Stomach (tissue), 8 donors: ENCODE measurements at regions not wholly inside any gene's neighbourhood (a gene's known extent, or its start where the extent isn't known, plus 50 kb on each side); places are given as distances from the start of the nearest gene placed in this dataset.

Source experiments
- DNase-seq, 2 donors: peaks; one replicate each; pipeline versions ENCODE4 v3.0.0 to v3.0.0-alpha.2; 2013 to 2019
- H3K27ac ChIP-seq, 5 donors: fragments of 200-600 bp in 4 of 5; sonication (generic) in 4 of 5; one replicate each; pipeline ENCODE4 v1.5.1; 2013 to 2019; ENCODE audit warnings: mild to moderate bottlenecking in 1 of 5, moderate library complexity in 1 of 5
- H3K27me3 ChIP-seq, 3 donors: fragments of 200-600 bp; sonication (generic); one replicate each; pipeline ENCODE4 v1.5.1; 2017 to 2019; ENCODE audit warnings: mixed run types in 1 of 3
- H3K36me3 ChIP-seq, 4 donors: fragments of 200-600 bp; sonication (generic); 1 replicate in 3 of 4; 2 replicates in 1 of 4; pipeline ENCODE4 v1.5.1; 2016 to 2019
- H3K4me1 ChIP-seq, 4 donors: fragments of 200-600 bp; sonication (generic); one replicate each; pipeline ENCODE4 v1.5.1; 2016 to 2019
- H3K4me3 ChIP-seq, 4 donors: fragments of 200-600 bp; sonication (generic) in 3 of 4; one replicate each; pipeline ENCODE4 v1.5.1; 2016 to 2019; ENCODE audit warnings: mild to moderate bottlenecking in 1 of 4
- H3K9me3 ChIP-seq, 4 donors: fragments of 200-600 bp; sonication (generic); one replicate each; pipeline ENCODE4 v1.5.1; 2016 to 2019
- CTCF ChIP-seq, 7 experiments: fragments of 450-650 bp in 4 of 7; fragments of 200-600 bp in 3 of 7; sonication (generic) in 3 of 7; IDR thresholded peaks; one replicate each; pipeline ENCODE4 v1.5.1; 2016 to 2019; ENCODE audit warnings: antibody characterized with exemption in 7 of 7, control low read depth in 2 of 7, mild to moderate bottlenecking in 1 of 7
- EP300 ChIP-seq: sonication (generic); formaldehyde crosslinking; IDR thresholded peaks from one replicate; pipeline ENCODE4 v1.6.1; 2017; ENCODE audit warnings: antibody characterized with exemption
- POLR2A ChIP-seq, 4 donors: fragments of 450-650 bp; IDR thresholded peaks; one replicate each; pipeline ENCODE4 v1.6.1; 2016; ENCODE audit warnings: antibody characterized with exemption in 4 of 4, control low read depth in 2 of 4, mild to moderate bottlenecking in 1 of 4, moderate library complexity in 1 of 4
- POLR2AphosphoS5 ChIP-seq, 3 donors: sonication (generic); formaldehyde crosslinking; IDR thresholded peaks; one replicate each; pipeline ENCODE4 v1.6.1; 2016; ENCODE audit warnings: antibody characterized with exemption in 3 of 3
- WGBS, 5 donors: extraction: QIAGEN DNeasy Blood & Tissue Kit in 3 of 5; methylation state at CpG; one replicate each; pipeline versions ENCODE4 v1.1.5 to v1.1.7; 2013 to 2018; 5-methylcytosine and 5-hydroxymethylcytosine counted together
- intact Hi-C: fragments of 100-400 bp; cut with DNase I; formaldehyde crosslinking; loops from one replicate; pipeline ENCODE4 v1.15.1; 2023; ENCODE audit warnings: low total_unique reads
- donor health status: healthy with polysubstance abuse.
- donor health status: Bipolar disorder and iron deficiency.
- donor health status: healthy.

GRCh38 chr5:61800450-61800849, 468.4 kb downstream of the ZSWIM6 start:
- no peak for DNase-seq
- no peak overlapping the region for H3K27ac ChIP-seq
- H3K4me1 ChIP-seq = peaks cover 0 to 7% (median 0%) of the 10 kb centered on the region in 4 donors
- intact Hi-C loops = no loop called here
- H3K9me3 ChIP-seq = no peaks in the 10 kb centered on the region
- no peaks in the 10 kb centered on the region for H3K36me3 ChIP-seq
- TF ChIP-seq CTCF (IDR thresholded peaks at IDR 0.05) = no peak
- no peak for TF ChIP-seq EP300
- TF ChIP-seq POLR2AphosphoS5 (IDR thresholded peaks at IDR 0.05) = no peak
- no peak for TF ChIP-seq POLR2A (IDR thresholded peaks at IDR 0.05)
- H3K4me3 ChIP-seq = no peak overlapping the region
- WGBS, 5 donors = 82 to 88% (median 87%) methylated on average over 4 of the region's 4 CpGs
- H3K27me3 ChIP-seq = no peaks in the 10 kb centered on the region

GRCh38 chr5:61801174-61801573, 469.1 kb downstream of the ZSWIM6 start:
- Histone ChIP-seq H3K9me3 (no peaks in the 10 kb centered on the region), H3K36me3 (no peaks in the 10 kb centered on the region), H3K4me3 (no peak overlapping the region), H3K27ac (no peak overlapping the region), H3K4me1 (peaks cover 0 to 8% (median 0%) of the 10 kb centered on the region in 4 donors), H3K27me3 (no peaks in the 10 kb centered on the region)
- WGBS, 5 donors = 38 to 47% (median 40%) methylated on average over 4 of the region's 4 CpGs
- TF ChIP-seq POLR2A (IDR thresholded peaks at IDR 0.05) (no peak), CTCF (IDR thresholded peaks at IDR 0.05) (no peak), EP300 (no peak), POLR2AphosphoS5 (IDR thresholded peaks at IDR 0.05) (no peak)
- intact Hi-C loops = no loop called here
- no peak for DNase-seq

GRCh38 chr5:61802456-61802855, 470.4 kb downstream of the ZSWIM6 start:
- H3K4me3 ChIP-seq = no peak overlapping the region
- H3K27ac ChIP-seq = no peak overlapping the region
- no peak for DNase-seq
- peaks cover 0 to 8% (median 0%) of the 10 kb centered on the region in 4 donors for H3K4me1 ChIP-seq
- no peaks in the 10 kb centered on the region for H3K9me3 ChIP-seq
- intact Hi-C loops = no loop called here
- H3K27me3 ChIP-seq = no peaks in the 10 kb centered on the region
- WGBS, 5 donors = 58 to 68% (median 62%) methylated on average over 2 of the region's 2 CpGs
- H3K36me3 ChIP-seq = no peaks in the 10 kb centered on the region
- no peak for TF ChIP-seq POLR2AphosphoS5 (IDR thresholded peaks at IDR 0.05)
- no peak for TF ChIP-seq EP300
- no peak for TF ChIP-seq POLR2A (IDR thresholded peaks at IDR 0.05)
- TF ChIP-seq CTCF (IDR thresholded peaks at IDR 0.05) = no peak

GRCh38 chr5:61805101-61805500, 473.0 kb downstream of the ZSWIM6 start:
- Histone ChIP-seq H3K27me3 (no peaks in the 10 kb centered on the region), H3K4me1 (peaks cover 0 to 8% (median 0%) of the 10 kb centered on the region in 4 donors), H3K4me3 (no peak overlapping the region), H3K9me3 (no peaks in the 10 kb centered on the region), H3K27ac (no peak overlapping the region), H3K36me3 (no peaks in the 10 kb centered on the region)
- WGBS, 5 donors = 36 to 55% (median 47%) methylated on average over 5 of the region's 5 CpGs
- intact Hi-C loops = no loop called here
- DNase-seq = no peak
- TF ChIP-seq POLR2AphosphoS5 (IDR thresholded peaks at IDR 0.05) (peak in 1 of 3 donors; percentile 36), CTCF (IDR thresholded peaks at IDR 0.05) (no peak)
